ELR (cell line): ENCODE measurements at regions not wholly inside any gene's neighbourhood (a gene's known extent, or its start where the extent isn't known, plus 50 kb on each side); places are given as distances from the start of the nearest gene placed in this dataset.

Source experiments
- DNase-seq: peaks from one replicate; pipeline ENCODE4 v3.0.0-alpha.2; 2015; ENCODE audit warnings: low read depth

DNA sequence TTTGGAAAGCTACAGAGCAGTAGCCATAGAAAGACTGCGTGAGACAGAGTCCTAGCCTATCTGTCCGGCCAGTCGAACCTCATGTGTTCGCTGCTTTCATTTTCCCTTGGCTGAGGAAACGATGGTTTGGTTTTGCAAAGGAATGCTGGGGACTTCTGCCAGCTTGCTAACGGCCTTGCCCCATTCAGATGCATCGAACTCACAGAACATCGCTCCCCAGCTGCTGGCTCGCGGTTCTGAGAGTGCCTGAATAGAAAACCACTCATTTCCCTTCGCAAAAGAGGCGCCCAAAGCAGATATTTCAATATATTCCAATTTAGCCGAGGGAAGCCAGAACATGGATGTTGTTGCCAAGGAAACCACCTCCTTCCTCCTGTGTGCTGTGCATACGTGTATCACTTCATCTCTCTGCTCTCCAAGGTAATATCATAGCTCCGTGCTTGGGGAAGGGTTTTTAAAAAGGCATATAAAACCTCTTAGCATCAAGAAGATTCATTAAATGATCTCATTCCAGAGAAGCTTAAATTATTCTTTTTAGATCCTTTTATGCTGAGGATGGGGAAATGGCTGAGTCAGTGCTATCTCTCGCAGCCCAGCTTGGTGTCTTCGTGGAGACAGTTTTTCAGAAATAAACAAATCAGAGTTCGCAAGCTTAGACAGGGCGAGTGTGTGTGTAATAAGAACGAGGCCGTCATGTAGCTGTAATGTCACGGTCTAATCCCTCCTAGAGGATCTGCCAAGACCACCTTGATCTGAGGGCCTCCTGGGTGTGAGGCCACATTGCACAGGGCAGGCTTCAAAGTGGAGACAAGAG lies 215.2 kb downstream of the RPS24 start:
- no peak for DNase-seq

DNA sequence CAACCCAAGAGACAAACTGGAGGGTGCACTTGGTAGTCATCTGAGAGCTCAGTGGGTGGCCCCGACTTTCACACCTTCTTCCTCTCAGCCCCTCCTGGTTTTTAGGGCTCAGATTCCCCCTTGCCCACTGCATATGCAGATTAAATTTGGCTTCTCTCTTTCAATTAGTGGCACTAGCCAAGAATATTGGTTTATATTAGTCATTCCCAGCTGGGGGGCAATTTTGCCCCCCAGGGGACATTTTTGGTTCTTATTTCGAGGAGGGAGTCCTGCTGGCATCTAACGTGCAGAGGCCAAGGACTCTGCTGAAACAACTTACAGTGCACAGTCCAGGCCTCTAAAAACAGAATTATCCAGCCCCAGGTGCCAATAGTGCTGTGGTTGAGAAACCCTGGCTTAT lies 216.0 kb downstream of the RPS24 start:
- no peak for DNase-seq

DNA sequence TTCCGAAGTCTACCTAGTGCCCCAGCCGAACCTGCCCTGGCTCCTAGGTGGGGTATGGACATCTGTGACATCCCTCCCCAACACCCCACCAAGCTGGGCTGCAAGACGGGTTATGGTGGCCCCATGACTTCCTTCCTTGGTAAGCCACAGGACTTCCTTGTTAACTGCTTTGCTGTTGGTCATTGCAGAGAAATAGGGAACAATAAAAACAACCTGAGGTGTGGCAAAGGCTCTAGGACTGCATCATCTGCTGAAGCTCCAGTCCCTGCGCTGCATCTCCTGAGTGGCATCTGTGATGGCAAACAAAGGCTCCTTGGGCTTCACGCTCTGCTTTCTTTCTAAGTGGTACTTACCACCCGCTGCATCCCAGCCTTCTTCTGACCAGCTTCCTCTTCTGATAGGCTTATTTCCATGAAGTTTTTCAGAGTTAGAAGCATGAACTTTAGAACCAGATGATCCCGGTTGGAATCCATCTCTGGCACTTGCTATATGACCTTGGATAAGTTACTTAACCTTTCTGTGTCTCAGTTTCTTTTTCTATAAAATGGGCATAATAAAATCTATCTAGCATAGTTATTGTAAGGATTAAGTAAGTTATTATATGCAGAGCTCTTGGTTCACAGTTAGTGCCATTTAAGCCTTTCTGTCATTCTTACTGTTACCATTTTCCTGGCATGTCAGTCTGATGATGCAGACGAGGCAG lies 216.8 kb downstream of the RPS24 start:
- DNase-seq, result no peak

DNA sequence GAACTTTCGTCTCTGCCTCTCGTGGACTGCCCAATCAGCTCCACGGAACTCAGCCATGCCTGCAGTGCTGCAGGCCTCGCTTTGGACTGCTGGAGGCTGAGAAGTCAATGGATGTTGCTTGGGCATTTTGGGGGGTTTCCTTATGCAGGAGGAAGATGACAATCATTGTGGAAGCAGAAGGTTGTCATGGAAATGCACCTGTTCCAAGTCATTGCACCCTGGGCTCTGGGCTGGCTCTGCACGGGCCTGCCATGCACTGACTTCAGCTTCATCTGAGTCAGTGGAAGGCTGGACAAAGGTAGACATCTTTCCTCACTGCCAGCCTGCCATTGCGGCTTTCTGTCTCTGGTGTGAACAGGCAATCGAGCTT lies 217.3 kb downstream of the RPS24 start:
- no peak for DNase-seq

DNA sequence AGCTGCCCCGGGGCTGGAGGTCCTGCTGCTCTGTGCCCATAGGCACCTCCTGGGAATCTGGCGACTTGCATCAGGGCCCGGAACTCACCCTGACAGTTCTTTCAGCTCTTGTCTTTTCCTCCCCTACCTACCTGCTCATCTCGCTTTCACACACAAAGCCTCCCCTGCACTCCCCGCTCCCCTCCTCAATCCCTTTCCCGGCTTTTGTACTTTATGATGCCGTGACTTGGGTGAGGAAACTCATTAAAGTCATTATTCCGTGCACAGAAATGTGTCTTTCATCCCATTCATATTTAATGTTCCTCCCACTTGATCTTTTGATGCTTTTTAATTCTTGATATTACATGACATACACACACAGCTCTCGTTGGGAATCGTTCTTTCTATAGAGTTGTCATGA lies 218.6 kb downstream of the RPS24 start:
- DNase-seq, result no peak

DNA sequence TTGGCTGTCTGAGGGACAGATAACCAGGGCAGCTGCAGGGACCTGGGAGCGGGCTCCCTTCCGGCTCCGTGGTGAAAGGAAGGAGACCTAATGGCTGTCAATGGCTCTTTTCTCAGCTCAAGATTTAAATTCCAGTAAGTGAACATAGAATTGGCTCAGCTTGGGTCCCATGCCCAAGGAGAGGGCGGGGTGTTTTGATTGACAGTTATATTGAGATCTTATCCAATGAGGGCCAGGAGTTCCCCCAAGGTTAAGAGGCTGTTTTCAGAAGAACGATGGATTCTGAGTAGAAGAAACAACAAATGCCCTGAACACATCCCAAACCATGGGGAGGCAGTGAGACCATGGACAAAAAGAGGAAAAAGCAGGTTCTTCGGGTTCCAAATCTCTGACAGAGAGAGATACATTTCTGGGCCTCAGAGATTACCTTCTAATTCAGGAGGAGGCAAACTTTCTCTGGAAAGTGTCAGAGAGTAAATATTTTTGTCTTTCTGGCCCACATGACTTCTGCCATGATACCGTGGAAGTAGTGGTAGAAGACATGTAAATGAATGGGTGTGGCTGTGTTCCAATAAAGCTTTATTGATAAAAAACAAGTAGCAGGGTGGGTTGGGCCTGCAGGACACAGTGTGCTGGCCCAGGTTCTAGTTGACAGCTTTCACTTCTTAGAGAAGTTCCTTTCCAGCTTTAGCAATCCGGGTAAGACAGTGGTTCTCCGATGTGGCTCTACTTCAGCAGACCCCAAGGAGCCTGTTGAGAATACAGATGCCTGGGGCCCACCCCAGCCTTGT lies 219.6 kb downstream of the RPS24 start:
- no peak for DNase-seq

DNA sequence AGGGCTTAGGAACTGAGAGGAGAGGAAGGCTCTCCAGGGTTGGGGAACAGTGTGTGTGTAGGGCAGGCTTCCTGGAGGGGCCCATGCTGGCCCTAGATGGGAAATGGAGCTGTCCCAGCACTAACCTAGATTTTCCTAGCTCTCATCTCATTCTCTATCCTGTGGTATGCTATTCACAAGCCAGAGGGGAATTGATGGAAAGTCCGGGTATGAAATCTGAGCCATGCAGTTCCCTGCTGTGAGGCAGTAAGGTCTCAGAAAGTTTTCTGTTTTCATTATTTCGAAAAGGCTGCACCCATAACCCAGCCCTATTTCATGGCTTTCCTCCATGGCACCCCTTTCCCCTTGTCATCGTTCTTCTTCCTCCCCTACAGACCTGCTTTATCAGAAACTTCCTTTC lies 220.3 kb downstream of the RPS24 start:
- DNase-seq, result no peak

DNA sequence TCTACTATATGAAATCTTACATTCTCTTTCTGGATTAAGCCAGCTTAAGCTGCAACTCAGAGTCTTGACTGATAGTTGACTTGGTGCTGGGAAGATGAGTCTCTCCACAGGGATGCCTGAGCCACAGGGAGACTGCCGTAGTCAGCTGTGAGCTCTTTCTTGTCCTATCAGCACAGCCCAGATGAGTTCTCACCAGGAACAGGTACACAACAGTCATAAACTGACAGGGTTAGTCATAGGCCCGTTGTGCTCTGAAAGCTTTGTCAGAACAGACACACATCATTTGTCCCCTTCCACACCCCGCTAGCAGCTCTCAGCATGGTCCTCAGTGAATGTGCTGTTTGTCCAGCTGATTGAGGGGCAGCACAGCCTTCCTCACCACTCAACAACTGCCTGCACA lies 221.6 kb downstream of the RPS24 start:
- peak; percentile 62 for DNase-seq

DNA sequence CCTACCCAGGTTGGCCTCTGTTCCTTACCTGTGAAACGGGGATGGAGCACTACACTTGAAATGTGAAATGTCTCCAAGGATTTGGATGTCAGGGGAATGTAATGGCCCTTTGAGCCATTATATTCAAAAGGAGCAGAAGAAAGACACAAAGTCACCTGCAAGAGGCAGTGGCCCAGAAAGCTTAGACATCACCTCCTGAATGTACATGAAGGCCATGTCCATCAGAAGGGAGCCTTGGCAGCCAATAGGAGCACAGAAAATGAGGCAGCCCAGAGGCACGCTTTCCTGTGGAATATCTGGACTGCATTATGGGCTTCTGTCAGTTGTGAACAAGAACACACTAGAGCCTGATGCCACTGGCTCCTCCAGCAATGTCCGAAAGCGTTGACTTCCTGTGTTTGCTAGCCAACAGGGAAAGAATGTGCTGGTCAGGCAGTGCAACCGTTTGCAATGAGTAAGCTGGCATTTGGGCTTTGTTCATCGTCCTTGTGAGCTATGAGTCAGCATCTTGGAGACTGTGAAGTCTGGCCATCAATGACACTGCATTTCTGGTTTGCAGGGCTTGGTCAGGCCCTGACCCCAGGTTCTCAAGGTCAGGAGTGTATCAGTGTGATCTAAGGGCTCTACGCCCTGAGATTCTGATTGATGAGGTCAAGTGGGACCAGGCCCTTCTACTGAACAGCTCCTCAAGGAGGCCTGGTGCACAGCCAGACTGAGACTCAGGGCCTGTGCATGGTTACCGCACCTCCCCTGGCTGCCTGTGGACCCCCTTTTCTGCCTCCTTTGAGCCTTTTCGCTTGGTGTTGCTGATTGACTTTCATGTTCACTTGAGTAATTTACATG lies 222.4 kb downstream of the RPS24 start:
- DNase-seq, result peak; percentile 100

DNA sequence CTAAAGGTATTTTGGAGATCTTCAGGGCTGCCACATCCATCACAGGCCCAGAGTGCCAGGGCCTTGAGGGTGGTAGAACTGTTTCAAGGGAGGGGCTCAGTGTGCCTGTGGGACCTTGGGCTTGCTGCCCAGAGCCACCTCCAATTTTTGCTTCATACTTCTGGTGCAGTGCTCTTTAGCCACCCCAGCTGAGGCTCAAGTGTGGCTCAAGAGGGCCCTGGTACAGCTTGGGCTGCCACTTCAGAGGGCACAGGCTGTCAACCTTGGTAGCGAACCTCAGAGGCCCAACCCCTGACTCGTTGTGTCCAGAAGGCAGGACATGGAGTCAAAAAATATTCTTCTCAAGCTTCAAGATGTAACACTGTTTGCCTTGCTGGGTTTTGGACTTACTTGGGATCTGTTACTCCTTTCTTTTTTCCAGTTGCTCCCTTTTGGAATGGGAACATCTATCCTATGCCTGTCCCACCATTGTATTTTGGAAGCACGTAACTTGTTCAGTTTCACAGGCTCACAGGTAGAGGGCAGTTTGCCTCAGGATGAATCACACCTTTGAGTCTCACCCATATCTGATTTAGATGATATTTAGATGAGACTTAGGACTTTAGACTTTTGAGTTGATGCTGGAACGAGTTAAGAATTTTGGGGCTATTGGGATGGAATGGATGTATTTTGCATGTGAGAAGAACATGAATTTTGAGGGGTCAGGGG lies 224.8 kb downstream of the RPS24 start:
- DNase-seq, result peak; percentile 18

DNA sequence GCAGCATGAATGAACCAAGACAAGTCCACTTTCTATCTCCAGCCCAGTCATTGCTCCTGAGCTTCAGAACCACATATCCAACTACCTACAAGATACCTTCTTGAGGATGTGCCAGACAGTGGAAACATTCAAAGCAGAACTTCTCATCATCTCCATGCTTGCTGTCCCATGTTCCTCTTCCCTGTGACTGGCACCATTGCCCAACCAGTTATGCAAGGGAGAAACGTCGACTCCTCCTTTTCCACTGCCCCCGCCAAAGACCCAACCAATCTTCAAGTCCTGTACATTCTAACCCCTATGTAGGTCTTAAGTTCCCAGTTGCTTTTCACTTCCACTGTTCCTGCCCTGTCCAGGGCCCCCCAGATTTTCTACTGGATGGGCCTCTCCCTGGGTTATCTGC lies 225.7 kb downstream of the RPS24 start:
- DNase-seq, result no peak

DNA sequence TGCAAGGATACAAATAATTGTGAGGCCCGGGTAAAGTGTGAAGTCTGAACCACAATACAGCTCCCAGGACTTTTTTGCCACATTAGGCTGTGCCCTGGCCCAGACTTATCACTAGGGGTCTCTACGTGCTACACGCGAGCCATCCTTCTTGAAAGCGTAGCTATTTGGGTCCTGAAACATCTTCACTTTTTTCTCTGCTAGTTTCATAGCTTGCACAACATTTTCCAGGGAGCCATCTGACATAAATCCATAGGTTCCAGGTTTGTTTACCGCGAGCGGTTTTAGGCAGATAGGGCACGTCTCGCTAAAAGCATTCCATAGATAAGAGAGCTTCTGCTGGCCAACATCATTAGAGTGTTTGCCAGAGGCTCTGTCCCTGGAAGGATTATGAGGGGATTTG lies 226.5 kb downstream of the RPS24 start:
- no peak for DNase-seq

DNA sequence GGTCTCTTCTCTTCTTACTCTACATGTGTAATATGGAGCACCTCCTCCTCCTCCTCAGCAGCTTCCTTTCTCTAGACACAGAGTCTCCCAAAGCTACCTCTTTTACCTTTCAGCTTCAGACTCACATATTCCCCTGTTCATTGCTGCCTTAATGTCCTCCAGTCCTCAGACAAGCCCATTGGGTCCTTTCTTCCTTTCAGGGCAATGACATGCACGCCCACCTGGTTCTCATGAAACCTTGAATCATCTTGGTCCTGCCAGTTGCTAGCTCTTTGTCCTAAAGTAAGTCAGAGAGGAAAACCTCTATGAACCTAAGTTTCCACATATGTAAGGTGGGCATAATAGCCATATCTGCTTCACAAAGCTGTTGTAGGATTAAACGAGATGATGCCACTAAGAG lies 227.0 kb downstream of the RPS24 start:
- no peak for DNase-seq

DNA sequence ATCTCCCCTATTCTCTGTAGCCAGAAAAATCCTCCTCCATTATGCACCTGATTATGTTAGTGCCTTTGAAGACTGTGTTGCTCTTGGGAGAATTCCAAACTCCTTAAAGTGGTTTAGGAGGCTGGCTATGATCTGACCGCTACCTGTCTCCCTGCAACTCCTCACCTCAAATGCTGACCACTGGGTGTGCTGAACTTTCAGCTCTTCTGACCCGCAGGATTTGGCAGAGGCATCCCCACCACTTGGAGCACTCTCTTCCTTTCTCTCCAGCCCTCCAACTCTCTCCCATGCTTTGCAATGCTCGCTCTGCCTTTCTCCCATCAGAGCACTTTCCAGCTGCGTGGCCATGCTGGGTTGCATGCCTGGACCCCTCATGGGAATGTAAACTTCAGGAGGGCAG lies 227.6 kb downstream of the RPS24 start:
- DNase-seq, result no peak

DNA sequence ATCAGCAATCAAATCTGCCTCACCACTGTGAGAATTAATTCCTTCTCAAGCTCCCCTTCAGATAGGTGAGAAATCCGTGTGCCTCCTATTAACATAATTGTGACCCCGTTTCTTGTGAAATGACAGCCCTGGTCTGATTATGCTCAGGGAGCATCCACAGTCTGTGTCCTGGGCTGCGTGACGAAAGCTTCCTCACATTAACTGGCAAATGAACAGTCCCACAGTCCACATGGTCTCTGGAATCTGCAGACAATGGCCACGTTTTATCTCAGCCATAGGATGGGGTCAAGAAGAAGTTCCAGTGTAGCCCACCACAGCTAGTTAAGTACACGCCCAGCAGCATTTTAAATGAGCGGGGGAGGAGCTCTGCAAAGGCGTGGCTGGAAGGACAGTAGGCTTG lies 229.2 kb downstream of the RPS24 start:
- DNase-seq, result no peak

DNA sequence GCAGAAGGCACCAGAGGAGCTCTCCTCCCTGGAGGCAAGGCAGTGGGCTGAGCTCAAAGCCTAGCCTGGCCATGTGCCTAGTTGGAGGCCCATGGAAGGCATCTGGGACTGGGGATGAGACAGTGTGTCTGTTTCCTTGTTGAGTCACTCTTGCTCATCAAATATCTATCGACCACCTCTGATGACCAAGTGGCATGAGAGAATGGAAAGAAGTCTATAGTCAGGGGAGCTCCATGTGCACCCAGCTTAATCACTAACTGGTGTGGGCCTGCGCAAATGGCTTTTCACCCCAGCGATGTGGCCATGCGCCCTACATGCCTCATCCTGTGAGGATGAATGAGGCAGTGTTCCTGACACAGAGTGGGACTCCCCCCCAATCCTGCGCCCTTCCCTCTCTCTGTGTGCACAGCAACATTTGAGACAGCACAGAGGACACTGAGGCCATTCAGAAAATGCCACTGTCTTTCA lies 229.9 kb downstream of the RPS24 start:
- peak; percentile 98 for DNase-seq

DNA sequence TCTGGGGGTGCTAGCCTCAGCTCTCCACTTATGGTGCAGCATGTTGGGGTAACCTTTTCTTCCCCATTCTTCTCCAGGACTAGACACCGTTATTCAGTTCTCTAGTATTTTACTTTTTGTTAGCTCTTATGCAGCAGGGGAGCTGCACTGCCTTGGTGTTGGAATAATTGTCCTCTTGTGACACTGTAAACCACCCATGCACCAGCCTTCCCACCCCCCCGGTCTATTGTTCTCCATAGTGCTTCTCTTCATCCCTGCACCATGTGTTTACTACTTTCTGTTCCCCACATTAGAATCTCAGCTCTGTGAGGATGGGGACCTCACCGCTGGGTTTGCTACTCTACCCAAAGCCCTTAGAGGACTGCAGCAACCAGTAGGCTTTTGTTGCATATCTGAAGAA lies 230.7 kb downstream of the RPS24 start:
- DNase-seq, result no peak

DNA sequence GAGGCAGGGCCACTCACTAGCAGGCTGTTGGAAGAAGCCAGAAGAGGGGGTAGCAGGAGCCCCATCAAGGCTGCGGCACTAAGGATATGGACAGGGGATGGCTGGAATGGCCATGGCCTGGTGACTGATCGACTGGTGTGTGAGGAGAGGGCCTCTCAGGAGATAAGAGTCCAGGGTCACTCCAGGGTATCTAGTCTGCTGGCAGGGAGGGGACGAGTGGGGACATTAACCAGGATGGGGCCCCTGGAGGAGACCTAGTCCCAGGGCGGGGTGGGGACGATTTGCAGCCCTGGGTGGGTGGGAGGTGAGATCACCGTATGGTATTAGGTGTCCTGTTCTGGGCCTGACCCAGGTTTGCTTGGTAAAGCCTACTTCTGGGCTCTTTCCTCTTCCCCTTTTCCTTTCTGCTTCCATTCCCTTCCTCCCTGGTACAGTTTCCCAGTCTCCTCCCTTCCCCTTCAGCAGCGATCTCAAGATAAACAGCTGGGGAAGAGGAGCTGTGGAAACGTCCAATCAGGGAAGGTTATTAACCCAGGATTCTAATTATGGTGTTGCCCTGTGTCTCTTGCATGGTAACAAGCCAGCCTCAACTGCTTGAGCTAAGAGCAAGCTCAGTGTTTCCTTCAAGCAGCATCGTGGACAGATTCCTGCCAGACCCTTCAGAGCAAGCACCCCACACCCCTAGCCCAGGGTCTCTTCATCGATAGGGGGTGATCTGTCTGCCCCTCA lies 233.2 kb downstream of the RPS24 start:
- DNase-seq, result no peak

DNA sequence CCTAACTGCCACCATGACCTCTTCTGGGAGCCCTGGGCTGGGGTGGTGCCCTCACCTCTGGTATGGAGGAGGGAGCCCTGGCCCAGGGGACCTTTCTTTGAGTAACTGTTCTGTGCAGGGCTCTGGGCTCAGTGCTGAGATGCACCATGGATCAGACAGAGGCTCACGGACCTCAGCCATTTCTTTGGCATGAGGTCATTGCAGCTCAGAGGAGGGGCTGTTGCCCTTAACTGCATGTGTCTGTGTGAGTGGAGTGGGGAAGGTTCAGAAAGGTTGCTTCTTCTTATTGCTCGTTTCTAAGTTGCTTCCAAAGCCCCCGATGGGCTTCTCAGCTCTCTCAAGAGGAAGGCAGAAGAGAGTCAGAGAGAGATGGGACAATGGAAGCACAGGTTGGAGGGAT lies 233.9 kb downstream of the RPS24 start:
- DNase-seq, result peak; percentile 77

DNA sequence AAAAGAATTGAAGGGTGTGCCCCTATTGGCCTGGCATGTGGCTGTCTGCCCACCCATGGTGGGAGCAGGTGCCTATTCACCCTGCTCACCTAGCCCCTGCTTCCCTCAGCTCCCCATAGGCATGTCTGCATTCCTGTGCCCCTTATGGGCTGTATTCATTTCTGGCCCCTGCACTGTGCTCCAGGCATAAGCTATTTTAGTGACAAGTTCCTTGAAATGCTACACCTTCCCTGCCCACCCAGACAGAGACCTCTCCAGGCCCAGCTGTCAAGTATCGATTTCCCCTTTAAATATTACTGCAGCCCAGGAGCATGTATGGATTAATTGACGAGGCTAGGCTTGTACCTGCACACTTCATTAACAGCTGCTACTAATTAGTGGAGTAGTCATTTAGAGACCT lies 235.4 kb downstream of the RPS24 start:
- DNase-seq, result no peak

DNA sequence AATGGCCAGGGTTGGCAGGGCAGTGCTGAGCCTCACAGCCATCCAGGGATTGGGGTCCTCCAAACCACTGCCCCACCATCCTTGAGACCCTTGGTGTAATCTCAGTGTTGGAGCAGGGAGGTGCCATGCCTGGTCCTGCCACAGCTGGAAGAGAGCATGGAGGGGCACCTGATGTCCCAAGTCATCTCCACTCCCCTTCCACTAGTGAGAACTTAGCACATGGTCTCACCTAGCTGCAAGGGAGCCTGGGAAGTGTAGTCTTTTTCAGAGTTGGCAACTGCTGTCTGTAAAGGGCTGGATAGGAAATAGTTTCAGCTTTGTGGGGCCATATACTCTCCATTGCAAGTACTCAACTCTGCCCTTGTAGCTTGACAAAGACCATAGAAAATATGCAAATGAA lies 238.7 kb downstream of the RPS24 start:
- no peak for DNase-seq
